Testis (tissue), 2 donors: ENCODE measurements at regions not wholly inside any gene's neighbourhood (a gene's known extent, or its start where the extent isn't known, plus 50 kb on each side); places are given as distances from the start of the nearest gene placed in this dataset.

ENCODE experiments used
- POLR2A ChIP-seq: fragments of 450-650 bp; IDR thresholded peaks from one replicate; pipeline ENCODE4 v1.6.1; 2017; ENCODE audit warnings: antibody characterized with exemption, mild to moderate bottlenecking, moderate library complexity
- TF ChIP-seq, protein P1 (sequence below), 3 experiments: fragments of 450-650 bp in 2 of 3; fragments of 200-600 bp in 1 of 3; sonication (generic) in 1 of 3; IDR thresholded peaks; one replicate each; pipeline ENCODE4 v1.5.1; 2016 to 2019; ENCODE audit warnings: antibody characterized with exemption in 3 of 3, mild to moderate bottlenecking in 2 of 3, moderate library complexity in 1 of 3

DNA sequence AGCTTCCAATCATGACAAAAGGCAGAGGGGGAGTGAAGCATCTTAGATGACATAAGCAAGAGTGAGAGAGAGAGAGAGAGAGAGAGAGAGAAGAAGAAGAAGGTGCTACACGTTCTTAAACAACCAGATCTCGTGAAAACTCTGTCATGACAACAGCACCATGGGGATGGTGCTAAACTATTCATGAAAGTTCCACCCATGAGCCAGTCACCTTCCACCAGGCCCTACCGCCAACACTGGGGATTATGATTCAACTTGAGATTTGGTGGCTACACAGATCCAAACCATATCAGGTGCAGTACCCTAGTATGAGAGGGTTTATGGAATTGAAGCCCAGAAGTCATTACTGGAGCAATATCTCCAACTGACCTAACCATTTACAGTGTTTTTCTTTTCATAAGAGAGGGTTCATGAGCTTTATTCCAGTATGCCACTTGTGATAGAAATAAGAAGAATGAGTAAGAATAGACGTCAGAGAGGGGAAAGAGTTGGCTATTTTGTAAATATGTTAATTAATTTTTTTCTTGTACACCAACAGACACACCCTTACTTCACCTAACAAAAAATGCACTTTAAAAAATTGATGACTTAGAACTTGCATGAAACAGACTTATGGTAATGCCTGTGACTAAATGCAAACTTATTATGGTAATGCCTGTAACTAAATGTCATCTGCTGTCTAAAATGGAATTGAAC is 680.4 kb upstream of the ITGA1 start:
- TF ChIP-seq POLR2A, result no peak
- TF ChIP-seq, protein P1, sequence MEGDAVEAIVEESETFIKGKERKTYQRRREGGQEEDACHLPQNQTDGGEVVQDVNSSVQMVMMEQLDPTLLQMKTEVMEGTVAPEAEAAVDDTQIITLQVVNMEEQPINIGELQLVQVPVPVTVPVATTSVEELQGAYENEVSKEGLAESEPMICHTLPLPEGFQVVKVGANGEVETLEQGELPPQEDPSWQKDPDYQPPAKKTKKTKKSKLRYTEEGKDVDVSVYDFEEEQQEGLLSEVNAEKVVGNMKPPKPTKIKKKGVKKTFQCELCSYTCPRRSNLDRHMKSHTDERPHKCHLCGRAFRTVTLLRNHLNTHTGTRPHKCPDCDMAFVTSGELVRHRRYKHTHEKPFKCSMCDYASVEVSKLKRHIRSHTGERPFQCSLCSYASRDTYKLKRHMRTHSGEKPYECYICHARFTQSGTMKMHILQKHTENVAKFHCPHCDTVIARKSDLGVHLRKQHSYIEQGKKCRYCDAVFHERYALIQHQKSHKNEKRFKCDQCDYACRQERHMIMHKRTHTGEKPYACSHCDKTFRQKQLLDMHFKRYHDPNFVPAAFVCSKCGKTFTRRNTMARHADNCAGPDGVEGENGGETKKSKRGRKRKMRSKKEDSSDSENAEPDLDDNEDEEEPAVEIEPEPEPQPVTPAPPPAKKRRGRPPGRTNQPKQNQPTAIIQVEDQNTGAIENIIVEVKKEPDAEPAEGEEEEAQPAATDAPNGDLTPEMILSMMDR (IDR thresholded peaks at IDR 0.05), result no peak
